Heart left ventricle (tissue), 13 donors: ENCODE measurements at regions not wholly inside any gene's neighbourhood (a gene's known extent, or its start where the extent isn't known, plus 50 kb on each side); places are given as distances from the start of the nearest gene placed in this dataset.

Experiments
- CTCF ChIP-seq, 12 donors: fragments of 200-600 bp; sonication (generic) in 4 of 12; IDR thresholded peaks; one replicate each; pipeline versions ENCODE4 v1.5.0 to v1.8.0; 2018 to 2022; ENCODE audit warnings: antibody characterized with exemption in 12 of 12, mild to moderate bottlenecking in 5 of 12
- POLR2A ChIP-seq, 2 donors: fragments of 450-650 bp; IDR thresholded peaks; one replicate each; pipeline ENCODE4 v1.6.1; 2017; ENCODE audit warnings: antibody characterized with exemption in 2 of 2, mild to moderate bottlenecking in 2 of 2, moderate library complexity in 2 of 2
- donor health status: ischemic (EF 13 %, LVEDD 7.1; RV severe dilation, severe dysfunction).
- donor health status: DM: no; HTN: yes; CAD: no.
- donor health status: DM: no; HTN: no; CAD: no.
- donor health status: ischemic (EF 25% LVEDD 6.9; RV normal size, moderate dysfunction).
- donor health status: ischemic (EF 25% LVEDD 5.7; RV mildly dilated, moderate dysfunction).
- donor health status: ischemic (EF 35%, LVEDD 5.7; RV mildly dilated, moderate dysfunction).
- donor health status: nonischemic (EF 11% LVEDD 7.7; RV severe dilation, severe dysfunction).
- donor health status: DM: yes; HTN: yes; CAD: no.
- donor health status: PGD.
- donor health status: ischemic (EF 29% LVEDD 5.4; RV normal size, mild dysfunction).
- donor health status: nonischemic (EF 23%, LVEDD 6.1; RV moderate dilation, normal function).

- TF ChIP-seq CTCF (IDR thresholded peaks at IDR 0.05) (no peak), POLR2A (IDR thresholded peaks at IDR 0.05) (no peak)
These were observed 185.6 kb upstream of the PRSS58 start for GRCh38 chr7:142443216-142444010.
